Activated CD8-positive, alpha-beta memory T cell treated with anti-CD3 and anti-CD28 coated beads for 36 hours (primary cell): ENCODE measurements at regions not wholly inside any gene's neighbourhood (a gene's known extent, or its start where the extent isn't known, plus 50 kb on each side); places are given as distances from the start of the nearest gene placed in this dataset.

Experiments used
- CTCF ChIA-PET: fragments of 350-600 bp; sonication (Branson Sonifier 250); formaldehyde crosslinking; loops from one replicate; lab custom pipeline; 2021; ENCODE audit warnings: antibody characterized with exemption; lab: Charles Lee
- POLR2A ChIA-PET: fragments of 350-600 bp; sonication (Branson Sonifier 250); formaldehyde crosslinking; loops from one replicate; lab custom pipeline; 2021; ENCODE audit warnings: antibody characterized with exemption; lab: Charles Lee

DNA sequence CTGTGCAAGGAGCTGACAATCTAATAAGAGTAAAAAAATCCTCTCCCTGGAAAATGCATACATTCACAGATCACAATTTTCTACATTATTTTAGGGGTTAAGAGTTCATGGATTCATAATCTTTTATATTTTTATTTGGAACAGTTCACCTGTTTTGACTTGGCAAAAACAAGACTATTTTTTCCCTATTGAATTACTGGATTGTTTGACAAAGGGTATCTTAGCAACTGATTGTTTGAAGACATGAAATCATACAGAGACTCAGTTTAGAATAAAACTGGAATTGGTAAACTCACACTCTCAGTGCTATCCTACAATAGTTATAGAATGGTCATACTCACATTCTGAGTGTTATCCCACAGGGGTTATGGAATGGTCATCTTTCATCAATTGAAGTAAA lies 358.2 kb upstream of the PTGER4 start:
- POLR2A ChIA-PET: no interaction called here
- CTCF ChIA-PET: no interaction called here

DNA sequence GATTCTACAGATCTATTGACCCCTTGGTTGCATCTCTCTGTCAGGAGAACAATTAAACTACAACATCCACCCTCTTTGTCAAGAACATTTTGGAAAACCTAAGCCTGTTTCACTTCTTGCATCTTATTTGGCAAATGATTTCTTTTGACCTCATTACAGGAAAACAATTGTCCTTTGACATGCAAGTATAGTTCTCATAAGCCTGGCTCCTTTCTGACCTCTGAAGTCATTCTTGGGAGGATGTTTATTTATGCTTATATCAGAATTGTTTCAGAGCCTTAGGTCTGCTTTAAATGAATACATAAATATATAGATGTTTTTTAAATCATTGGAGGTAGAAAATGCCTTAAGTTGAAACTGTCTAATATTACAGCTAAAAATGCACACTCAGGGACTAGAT lies 361.3 kb upstream of the PTGER4 start:
- CTCF ChIA-PET: no interaction called here
- POLR2A ChIA-PET: no interaction called here

DNA sequence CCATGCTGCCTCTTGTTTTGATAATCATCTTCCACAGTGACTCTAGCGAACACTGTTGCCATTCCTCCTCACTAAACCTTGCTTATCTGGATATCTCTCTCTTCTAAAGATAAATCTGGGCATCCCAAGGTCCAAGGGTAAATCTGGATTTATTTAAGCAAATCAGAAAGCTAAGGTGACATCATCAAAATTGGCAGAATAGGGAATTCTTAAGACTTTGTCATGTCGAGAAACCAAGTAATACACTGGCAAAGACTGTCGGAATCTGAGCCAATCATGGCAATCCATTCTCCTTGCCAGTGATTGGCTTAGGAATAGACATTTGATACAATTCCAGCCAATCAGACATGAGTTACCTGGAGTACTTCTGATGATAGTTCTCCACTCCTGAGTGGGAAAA lies 362.7 kb upstream of the PTGER4 start:
- ChIA-PET CTCF (no interaction called here), POLR2A (no interaction called here)

DNA sequence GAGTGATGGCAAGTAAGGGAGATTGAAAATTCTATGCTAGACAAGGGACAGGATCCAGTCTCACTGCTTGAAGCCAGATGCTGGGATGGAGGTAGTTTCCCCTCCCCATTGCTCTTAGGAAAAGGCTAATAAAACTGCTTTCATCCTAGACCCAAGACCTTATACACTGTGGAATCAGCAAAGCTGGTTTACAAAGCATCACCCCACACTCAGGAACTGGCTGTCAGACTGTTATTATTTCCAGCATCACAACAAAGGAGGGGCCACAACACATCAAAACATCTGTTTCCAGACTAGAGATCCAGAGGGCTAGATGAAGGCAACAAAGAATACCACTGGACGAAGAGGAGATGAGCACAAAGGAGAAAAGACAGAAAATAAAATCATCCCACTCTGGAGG lies 364.6 kb upstream of the PTGER4 start:
- ChIA-PET CTCF (no interaction called here), POLR2A (no interaction called here)

DNA sequence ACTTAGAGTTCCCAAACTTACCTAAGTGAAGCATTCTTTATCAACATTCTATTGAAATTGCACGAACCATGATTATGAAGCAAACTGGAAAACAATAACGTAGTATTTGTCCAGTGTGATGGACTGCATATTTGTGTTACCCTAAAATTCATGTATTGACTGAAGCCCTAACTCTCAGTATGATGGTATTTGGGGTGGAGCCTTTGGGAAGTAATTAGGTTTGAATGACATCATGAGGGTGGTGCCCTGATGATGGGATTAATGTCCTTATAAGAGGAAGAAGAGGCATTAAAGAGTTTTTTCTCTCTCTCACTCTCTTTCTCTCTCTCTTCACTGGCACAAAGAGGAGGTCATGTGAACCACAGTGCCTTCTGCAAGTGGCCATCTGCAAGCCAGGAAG lies 365.4 kb upstream of the PTGER4 start:
- POLR2A ChIA-PET: no interaction called here
- CTCF ChIA-PET: no interaction called here

DNA sequence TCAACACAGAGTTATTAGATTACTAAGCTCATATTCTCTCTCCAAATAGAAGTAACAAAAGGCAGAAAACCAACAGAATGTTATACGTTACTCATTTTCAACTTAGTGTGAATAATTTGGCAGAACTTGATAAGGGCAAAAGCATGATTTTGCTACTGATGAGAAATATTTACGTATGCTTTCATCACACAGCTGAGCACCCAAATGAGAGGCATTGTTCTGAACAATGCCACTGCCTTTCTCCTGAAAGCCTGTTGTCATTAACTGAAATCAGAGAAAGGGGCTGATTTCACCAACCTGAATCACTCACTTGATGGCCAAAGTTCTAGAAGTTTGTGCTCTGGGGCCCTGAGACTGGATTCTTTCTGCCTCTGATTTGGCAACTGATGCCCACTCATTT lies 367.5 kb upstream of the PTGER4 start:
- ChIA-PET POLR2A (no interaction called here), CTCF (no interaction called here)

DNA sequence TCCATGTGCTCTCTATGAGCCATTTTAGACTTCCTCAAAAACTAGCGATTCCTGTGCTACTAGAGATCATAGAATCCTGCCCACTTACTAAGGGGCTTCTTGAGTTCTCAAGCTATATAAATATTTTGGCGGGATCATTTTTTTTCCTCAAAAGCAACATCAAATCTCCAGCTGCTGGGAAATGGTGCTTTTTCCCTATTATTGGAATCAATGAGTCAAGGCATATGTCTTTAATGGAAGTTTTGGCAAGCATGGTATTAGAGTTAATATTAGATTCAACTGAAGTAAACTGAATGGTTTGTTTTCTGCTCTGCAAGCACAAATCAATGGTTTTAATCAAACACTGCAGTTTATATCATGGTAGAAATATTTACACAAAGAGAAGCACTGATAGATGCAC lies 369.9 kb upstream of the PTGER4 start:
- CTCF ChIA-PET: no interaction called here
- POLR2A ChIA-PET: no interaction called here

DNA sequence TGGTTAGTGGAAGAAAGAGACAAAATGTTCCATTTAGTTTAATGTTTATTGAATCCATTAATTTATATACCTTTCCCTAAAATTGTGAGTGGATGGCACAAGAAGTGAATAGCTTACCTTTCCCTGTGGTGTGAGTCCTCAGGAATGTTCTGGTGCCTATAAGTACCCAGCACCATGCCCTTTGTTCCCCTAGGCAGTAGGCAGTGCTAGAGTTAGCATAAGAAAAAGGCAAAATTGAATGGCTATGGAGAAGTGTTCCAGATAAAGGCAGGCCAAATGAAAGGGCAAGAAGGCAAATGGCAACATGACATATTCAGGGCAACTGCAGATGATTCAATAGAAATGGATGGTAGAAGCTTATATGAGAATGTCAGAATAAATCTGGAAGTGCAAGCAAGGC lies 370.8 kb upstream of the PTGER4 start:
- ChIA-PET CTCF (no interaction called here), POLR2A (no interaction called here)

DNA sequence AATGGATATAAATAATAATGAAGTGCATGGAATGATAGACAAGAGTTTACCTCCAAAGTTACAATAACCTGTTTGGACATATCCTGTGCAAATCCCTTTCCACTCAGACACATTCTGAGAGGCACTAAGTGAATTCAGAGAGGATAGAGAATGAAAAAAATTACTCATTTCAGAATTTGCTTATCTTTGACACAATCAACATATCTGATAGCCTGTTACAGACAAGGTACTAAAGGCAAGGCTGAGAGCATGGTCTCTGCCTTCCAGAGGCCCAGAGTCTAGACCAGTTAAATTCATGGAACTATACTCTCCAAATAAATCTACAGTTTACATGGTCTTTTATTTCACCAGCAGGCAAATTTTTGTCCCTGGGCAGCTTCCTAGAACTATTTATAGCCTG lies 371.8 kb upstream of the PTGER4 start:
- ChIA-PET CTCF (no interaction called here), POLR2A (no interaction called here)

DNA sequence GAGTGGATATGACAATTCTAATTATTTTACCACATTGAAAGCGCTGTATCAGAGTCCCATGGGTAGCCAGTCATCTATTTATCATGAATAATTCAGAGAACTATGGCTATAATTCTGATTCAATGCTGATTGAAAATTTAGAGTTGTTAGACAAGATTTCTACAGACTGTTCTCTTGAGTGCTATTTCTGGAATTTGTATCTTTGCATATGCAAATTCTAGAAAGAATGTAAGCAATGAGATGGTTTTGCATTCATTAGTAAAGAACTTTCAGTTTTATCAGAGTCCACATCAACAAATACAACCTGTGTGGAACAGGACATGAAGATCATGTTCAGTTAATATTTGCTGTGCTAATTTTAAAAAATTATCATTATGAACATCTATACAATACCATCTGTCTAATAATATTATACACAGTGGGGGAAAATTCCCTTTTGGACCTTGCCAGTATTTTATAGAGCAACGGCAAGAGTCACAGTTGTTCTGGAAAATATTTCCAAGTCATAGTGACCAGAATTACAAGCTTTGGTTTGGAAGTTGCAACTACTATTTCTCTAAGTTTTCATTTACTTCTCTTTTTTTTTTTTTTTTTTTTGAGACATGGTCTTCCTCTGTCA lies 372.7 kb upstream of the PTGER4 start:
- ChIA-PET CTCF (no interaction called here), POLR2A (interaction anchor here (0.6 kb wide), 1 partner anchor 656 kb away, joined by 4 read pairs; no protein-coding TSS in a partner anchor)

DNA sequence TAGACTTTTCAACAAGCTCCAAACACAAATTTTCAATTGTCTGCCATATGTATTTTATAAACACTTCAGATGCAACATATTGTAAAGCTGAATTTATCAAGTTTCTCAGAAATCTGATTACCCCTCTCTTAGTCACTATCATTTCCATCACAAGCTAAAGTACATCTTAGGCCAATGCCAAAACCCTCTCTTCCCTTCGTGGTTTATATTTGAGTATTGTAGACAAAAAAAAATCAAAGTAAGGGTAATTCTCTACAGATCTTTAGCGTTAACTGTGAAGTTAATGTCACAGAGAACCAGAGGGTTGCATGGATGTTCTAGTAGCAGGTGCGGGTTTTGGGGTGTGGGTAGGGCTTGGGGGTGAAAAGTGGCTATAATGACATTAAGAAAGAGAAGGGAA lies 387.7 kb upstream of the PTGER4 start:
- CTCF ChIA-PET: no interaction called here
- POLR2A ChIA-PET: no interaction called here

DNA sequence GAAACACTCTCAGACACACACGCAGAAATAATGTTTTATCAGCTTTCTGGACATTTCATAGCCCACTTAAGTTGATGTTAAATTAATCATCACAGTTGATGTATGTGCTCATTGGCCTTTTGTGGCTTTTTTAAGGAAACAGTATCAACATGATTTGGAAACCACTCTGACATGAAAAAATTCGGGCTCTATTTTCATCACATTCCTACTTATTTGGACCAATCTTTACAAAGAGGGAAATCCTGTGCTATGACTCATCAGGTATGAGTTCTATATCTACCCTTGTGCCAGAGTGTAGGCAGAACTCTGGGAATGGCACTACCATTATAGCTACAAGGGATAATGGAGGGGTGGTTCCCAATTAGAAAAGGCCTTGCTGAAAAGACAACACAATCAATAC lies 388.4 kb upstream of the PTGER4 start:
- ChIA-PET POLR2A (no interaction called here), CTCF (no interaction called here)

DNA sequence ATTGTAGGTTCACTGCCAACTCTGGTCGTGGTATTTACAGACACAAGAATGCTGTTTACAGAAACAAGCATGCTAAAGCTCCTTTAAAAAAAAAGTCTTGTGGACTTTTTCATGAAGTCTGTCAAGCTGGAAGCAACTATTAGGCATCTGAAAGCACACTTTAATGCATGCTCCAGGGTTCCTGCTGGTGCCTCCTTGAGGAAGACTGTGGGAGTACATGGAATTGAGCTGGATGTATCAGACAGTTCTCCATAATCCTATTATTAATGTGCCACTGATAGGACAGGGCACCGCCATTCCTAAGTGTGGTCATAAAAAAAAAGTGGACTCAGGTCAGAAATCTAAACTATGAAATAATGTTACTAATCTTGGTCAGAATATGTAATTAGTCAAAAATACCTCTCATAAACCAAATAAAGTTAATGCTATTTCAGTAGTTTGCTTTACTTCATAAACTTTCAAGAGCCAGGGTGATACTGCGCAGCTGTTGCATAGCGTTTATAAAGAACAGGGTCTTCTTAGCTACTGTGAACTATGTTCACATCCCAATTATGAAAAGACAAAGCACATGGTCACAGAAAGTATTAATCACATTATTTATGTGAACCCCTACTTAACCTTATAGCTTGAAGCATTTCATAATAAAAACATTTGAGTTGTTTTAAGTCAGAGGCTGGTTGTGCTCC lies 390.8 kb upstream of the PTGER4 start:
- CTCF ChIA-PET: no interaction called here
- POLR2A ChIA-PET: no interaction called here

DNA sequence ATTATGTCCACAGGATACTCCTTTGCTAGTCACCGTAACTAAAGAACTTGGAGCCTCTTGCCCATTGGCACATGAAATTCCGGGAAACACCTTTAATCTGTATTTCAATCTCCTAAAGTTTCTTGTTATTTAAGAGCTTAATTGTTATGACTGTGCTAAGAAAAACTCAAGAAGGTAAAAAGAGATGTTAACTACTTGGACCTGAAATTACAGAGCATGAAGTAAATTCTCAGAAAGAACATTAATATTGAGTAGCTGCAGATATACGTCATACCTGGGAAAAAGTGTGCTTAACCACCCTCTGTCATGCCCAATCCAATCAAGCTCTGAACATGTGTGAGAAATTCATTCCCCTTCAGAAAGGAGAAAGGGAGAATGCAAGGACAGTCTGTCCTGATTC lies 394.9 kb upstream of the PTGER4 start:
- ChIA-PET CTCF (no interaction called here), POLR2A (no interaction called here)

DNA sequence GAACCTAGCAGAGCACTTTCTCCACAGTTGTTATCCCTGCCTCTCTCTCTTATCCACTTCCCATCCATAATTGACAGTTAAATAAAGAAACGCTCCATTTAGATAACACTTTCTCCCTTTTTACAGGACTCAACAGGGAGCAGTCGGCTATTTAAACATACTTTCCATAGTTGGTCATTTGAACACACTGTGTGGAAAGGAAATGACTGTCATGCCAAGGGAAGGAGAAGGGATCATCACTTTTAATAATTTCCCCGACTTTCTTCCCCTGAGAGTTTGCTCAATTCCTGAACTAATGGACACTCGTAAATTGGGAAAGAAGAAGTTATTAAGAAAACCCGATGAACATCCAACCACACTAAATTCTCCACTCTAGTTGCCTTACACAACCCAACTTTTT lies 400.8 kb upstream of the PTGER4 start:
- ChIA-PET CTCF (no interaction called here), POLR2A (no interaction called here)

DNA sequence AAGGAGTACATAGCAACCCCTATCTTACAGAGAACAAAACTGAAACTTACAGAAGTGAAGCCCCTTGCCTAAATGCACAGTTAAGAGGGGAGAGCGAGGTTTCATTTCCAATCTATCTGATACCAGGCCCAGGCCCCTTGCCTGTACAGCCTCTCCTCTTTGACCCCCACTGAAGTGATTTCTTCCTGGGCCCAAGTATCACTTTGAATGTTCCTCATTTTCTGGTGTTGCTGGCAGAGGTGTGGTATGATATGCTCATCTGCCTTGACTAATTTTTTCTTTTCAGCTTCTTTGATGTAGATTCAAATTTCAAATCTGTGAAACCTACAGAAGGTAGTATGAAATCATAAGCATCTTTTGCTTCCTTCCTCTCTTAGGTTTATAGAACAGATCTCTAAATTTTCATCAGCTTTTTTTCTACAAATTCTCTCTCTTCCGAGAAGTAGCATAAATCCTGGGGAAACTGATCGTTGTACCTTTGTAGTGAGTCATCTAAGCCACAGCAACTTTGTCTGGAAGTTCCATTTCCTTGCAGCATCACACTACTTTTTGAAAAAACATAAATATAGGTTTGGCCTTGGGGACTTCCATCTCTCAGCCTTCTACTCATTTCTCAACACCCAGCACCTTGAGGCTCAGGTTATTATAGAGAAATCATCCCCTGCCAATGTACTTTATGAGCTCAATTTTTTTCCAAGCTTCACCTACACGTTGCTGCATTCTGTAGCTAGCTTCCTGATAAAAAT lies 402.4 kb upstream of the PTGER4 start:
- CTCF ChIA-PET: no interaction called here
- POLR2A ChIA-PET: interaction anchor here (0.6 to 0.7 kb wide), 3 partner anchors 57 to 408 kb away, joined by 3 to 4 read pairs (median 3); no protein-coding TSS in a partner anchor

DNA sequence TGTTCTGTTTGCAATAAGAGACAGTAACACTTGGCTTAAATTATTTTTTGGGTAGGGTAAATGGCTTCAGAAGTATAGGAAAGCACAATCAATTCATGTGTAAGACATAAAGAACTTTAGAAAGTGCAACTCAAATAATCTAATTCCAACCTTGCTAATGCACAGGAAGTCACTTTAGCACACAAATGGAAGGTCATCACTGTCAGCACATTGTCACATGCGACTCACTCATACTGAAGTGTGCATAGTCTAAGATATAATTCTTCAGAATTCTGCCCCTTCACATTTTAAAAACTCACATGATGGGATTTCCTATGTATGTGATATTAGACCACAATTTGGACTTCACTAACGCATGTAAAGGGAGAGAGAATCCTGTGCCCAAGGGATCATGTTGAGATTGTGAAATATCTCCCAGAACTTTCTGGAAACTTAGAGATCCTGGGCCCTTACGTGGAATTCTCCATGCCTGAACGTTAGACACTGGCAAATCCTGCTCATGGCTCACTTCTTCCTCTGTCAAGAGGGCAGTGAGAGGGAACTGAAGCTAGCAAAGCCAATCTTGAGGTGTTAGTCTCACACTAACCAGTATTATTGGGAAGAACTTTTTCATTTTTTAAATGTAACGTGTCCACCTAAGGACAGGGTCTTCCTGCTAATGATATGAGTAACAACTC lies 403.2 kb upstream of the PTGER4 start:
- ChIA-PET CTCF (no interaction called here), POLR2A (no interaction called here)

DNA sequence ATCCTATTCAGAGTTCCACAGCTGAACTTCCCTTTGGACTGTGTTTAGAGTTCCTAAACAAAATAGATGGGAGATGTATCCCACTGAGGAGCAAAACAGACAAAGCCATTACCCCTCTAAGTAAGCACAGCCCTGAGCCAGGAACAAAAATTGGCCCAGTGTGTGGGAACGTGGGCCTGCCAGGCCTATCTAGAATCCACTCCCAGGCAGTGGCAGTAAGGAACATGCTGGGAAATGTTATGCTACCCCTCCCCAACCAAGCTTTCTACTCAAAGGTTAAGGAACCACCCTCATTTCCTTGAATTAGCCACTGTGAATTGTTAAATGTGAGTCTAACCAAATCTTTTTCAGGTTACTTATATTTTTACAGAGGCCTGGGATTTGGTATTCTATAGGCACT lies 405.1 kb upstream of the PTGER4 start:
- CTCF ChIA-PET: no interaction called here
- POLR2A ChIA-PET: interaction anchor here (0.7 kb wide), 1 partner anchor 399 kb away, joined by 4 read pairs; no protein-coding TSS in a partner anchor

DNA sequence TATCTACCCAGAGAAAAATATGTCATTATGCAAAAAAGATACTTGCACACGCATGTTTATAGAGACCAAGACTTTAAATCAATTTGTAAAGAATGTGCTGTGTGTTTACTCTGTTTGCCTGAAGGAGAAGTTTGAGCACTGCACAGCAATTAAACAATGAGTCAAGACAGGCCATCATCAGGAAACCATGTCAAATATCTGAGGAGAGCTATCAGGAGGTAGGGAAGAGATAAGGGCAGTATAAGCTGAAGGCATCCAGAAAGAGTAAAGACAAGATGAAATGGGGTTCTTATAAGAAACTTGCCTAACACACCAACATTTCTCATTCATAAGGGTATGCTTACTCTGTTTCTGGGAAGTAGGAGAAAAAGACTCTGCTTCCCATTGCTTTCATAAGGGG lies 405.8 kb upstream of the PTGER4 start:
- ChIA-PET POLR2A (no interaction called here), CTCF (no interaction called here)

DNA sequence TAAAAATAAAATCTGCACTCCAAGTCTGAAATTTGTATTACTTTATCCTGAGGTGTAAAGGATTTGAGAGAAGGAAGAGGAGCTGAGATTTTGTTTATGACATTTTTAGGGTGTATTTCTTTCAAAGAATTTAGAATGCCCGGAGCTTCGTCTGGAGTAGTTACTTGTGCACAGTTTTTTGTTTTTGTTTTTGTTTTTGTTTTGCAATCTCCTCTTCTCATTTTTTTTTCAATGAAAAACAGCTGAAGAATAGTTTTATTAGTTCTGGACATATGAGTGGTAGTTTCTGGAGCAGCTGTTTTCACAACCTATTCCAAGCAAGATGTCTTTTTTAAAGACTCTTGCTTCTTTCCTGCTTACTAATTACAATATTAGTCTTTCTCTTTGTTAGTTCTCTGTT lies 408.2 kb upstream of the PTGER4 start:
- ChIA-PET CTCF (no interaction called here), POLR2A (no interaction called here)
